Activated CD4-positive, CD25-positive, alpha-beta regulatory T cell treated with anti-CD3 and anti-CD28 coated beads, Interleukin-2, amount 50 U/mL, for 24 hours (primary cell): ENCODE measurements at regions not wholly inside any gene's neighbourhood (a gene's known extent, or its start where the extent isn't known, plus 50 kb on each side); places are given as distances from the start of the nearest gene placed in this dataset.

Experiments
- ATAC-seq, 2 donors: fragments of 150-1000 bp; cut with Tn5 transposase; one replicate each; pipeline ENCODE4 v1.10.0; 2021; ENCODE audit warnings: mild to moderate bottlenecking in 1 of 2, moderate library complexity in 1 of 2

- peak; percentile 85 to 90 for ATAC-seq
These were observed 52.0 kb downstream of the RPP21 start for GRCh38 chr6:30396833-30397479.

DNA sequence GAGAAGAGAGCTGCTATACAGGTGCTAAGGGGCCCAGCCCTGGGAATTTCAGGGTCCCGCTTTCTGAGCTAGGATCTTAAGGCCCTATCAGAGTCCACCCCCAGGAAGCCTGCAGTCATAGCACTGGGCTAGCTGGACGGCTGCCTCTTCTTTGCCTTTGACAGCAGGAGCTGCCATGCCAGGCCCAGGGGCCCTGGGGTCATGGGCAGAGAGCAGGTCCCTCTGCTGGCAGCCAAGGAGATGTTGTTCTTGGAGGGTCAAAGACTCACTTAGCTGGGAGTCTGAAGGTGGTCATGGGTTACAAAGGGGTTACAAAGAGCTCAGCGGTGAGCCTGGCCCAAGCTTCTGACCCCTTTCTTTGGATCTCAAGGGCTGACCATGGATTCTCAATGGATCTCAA, 52.7 kb downstream of the RPP21 start:
- no peak for ATAC-seq

DNA sequence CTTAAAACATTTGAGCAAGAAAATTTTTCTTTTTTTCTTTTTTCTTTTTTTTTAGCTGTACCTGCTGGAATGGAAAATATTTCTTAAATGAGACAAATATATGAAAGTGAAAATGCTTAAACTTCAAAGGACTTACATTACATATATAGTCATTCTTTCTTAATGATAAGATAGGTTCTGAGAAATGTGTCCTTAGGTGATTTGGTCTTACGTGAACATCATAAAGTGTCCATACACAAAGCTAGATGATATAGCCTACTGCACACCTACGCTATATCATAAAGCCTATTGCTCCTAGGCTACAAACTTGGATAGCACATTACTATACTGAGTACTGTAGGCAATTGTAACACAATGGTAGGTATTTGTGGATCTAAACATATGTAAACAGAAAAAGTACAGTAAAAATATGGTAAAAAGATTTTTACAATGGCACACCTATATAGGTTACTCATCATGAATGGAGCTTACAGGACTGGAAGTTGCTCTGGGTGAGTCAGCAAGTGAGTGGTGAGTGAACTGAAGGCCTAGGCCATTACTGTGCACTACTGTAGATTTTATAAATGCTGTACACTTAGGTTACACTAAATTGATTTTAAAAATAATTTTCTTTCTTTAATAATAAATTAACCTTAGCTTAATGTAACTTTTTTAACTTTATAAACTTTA, 54.6 kb downstream of the RPP21 start:
- ATAC-seq, result peak; percentile 77 to 83

GRCh38 chr6:30405934-30406333, 61.0 kb downstream of the RPP21 start:
- ATAC-seq, result no peak

- no peak for ATAC-seq
These were observed 64.2 kb downstream of the RPP21 start for GRCh38 chr6:30409184-30409583.

DNA sequence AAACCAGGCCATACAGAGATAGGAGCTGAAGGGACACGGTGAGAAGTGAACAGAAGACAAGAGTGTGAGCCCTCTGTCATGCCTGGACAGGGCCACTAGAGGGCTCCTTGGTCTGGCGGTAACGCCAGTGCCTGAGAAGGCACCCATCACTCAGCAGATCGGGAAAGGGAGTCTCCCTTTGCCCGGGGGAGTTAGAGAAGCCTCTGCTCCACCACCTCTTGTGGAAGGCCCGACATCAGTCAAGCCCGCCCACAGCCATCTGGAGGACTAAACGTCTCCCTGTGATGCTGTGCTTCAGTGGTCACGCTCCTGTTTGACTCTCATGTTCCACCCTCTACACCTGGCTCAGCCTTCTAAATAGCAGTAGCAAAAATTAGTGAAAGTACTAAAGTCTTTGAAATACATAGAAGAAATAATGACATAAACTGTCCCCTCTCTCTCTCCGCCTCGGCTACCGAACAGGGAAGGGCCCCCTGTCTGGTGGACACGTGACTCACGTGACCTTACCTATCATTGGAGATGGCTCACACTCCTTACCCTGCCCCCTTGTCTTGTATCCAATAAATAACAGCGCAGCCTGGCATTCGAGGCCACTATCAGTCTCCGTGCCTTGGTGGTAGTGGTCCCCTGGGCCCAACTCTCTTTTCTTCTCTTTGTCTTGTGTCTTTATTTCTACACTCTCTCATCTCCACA, 66.7 kb downstream of the RPP21 start:
- peak; percentile 55 to 70 for ATAC-seq

- ATAC-seq, result no peak
These were observed 70.9 kb upstream of the HLA-E start for GRCh38 chr6:30418448-30418847.

GRCh38 chr6:30424549-30424948, 64.8 kb upstream of the HLA-E start:
- ATAC-seq, result no peak
